Sciatic nerve (tissue), 2 donors: ENCODE measurements at regions not wholly inside any gene's neighbourhood (a gene's known extent, or its start where the extent isn't known, plus 50 kb on each side); places are given as distances from the start of the nearest gene placed in this dataset.
"Not testable (repeated sequence)": the region's sequence is repeated elsewhere in the genome, so short reads cannot be mapped to it uniquely, and the experiment has no call there.

Experiments
- ATAC-seq: fragments of 200-7000 bp; cut with Tn5 transposase; one replicate; pipeline ENCODE4 v1.9.1; 2020; ENCODE audit warnings: mild to moderate bottlenecking, moderate library complexity
- DNase-seq: peaks from one replicate; pipeline ENCODE4 v3.0.0-alpha.2; 2020; ENCODE audit warnings: low spot score
- intact Hi-C: fragments of 100-400 bp; cut with DNase I; formaldehyde crosslinking; loops from one replicate; pipeline ENCODE4 v1.14.2; 2022
- donor health status: DM: no; HTN: no; CAD: no.
- donor health status: DM: no; HTN: no; CAD: no.

GRCh38 chr2:53028746-53029423, 738.7 kb upstream of the CHAC2 start:
- no peak for ATAC-seq
- intact Hi-C loops, result no loop called here
- no peak for DNase-seq

GRCh38 chr2:53028225-53028624, 739.4 kb upstream of the CHAC2 start:
- no peak for DNase-seq
- ATAC-seq, result peak; percentile 62
- intact Hi-C loops, result no loop called here

- DNase-seq, ATAC-seq, intact Hi-C loops: not testable (repeated sequence)
Observed at GRCh38 chr2:53022248-53022647, 745.4 kb upstream of the CHAC2 start.

DNA sequence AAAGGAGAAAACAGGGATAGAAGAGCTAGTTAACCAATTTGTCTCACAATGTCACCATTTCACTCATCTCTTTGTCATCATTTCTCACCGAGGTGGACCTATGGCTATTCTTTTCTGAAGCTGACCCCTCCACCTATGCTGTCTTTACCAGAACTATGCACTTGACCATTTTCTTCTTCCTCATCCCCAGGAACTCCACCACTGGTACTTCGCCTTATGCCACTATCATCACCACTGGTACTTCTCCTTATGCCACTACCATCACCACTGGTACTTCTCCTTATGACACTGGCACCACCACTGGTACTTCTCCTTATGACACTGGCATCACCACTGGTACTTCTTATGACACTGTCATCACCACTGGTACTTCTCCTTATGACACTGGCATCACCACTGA, 745.8 kb upstream of the CHAC2 start:
- ATAC-seq, result no peak
- DNase-seq, result no peak
- intact Hi-C loops, result no loop called here

- intact Hi-C loops, result no loop called here
- ATAC-seq, result no peak
- no peak for DNase-seq
Observed at GRCh38 chr2:53021292-53021691, 746.3 kb upstream of the CHAC2 start.

- DNase-seq (no peak), ATAC-seq (no peak)
- intact Hi-C loops, result no loop called here
Observed at GRCh38 chr2:53018825-53019425, 748.7 kb upstream of the CHAC2 start.

- no peak for DNase-seq
- intact Hi-C loops, result no loop called here
- ATAC-seq, result no peak
Observed at GRCh38 chr2:53006980-53007379, 760.6 kb upstream of the CHAC2 start.

- ATAC-seq (no peak), DNase-seq (no peak)
- intact Hi-C loops, result no loop called here
Observed at GRCh38 chr2:53004413-53004812, 763.2 kb upstream of the CHAC2 start.

GRCh38 chr2:52995424-52995823, 772.2 kb upstream of the CHAC2 start:
- ATAC-seq, result no peak
- intact Hi-C loops, result no loop called here
- no peak for DNase-seq

GRCh38 chr2:52976143-52976949, 791.3 kb upstream of the CHAC2 start:
- intact Hi-C loops, result no loop called here
- no peak for DNase-seq
- no peak for ATAC-seq

GRCh38 chr2:52974127-52974526, 793.5 kb upstream of the CHAC2 start:
- no peak for ATAC-seq
- intact Hi-C loops, result no loop called here

GRCh38 chr2:52970642-52971041, 797.0 kb upstream of the CHAC2 start:
- ATAC-seq (no peak), DNase-seq (no peak)
- intact Hi-C loops, result no loop called here

More at GRCh38 chr2:52974127-52974526, 793.5 kb upstream of the CHAC2 start:
- DNase-seq, result no peak

- intact Hi-C loops, result no loop called here
- ATAC-seq (no peak), DNase-seq (no peak)
Observed at GRCh38 chr2:52968043-52968442, 799.6 kb upstream of the CHAC2 start.

DNA sequence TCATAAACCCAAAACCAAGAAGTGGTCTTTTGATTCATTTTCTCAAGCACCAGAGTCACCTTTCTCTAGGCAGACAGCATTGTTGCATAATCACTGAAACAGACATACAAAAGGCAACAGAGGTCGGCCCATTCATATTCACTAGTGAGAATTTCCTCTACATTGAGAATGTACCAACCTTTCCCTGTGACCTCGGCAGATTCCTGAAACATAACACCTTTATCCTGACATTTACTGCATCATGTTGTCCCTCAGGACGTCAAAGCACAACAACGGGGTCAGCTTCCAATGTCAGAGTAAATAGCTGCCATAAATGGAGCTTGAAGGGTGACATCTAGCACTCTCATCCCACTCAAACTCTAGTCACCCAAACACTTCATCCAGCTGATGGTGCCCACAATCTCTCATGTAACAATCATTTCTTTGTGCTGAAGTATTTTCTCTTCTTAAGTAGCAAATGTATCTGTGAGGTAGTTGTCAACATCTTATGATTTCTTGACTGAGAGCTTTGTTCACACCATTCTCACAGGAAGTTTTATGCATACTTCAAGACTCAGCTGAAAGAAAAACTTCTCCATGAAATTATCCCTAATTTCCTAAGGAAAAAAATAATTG, 802.6 kb upstream of the CHAC2 start:
- DNase-seq, result no peak
- intact Hi-C loops, result no loop called here
- no peak for ATAC-seq

DNA sequence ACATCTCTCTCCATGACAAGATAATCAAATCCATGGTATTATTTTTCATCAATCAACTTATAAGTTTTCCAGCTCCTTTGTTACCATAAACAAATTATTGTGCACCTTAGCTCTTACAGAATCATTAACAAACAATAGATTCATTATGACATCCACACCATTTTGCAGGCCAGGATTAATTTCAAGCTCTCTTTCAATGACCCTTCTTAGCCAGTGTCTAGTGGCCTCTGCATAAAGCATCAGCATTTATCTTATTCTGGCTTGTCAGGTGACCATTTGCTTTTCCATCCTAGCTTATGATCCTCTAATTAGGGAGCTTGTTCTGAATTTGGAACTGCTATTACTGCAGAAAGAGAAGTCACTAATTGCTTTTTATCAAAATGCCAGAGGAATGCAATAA, 806.2 kb upstream of the CHAC2 start:
- DNase-seq (no peak), ATAC-seq (no peak)
- intact Hi-C loops, result no loop called here

DNA sequence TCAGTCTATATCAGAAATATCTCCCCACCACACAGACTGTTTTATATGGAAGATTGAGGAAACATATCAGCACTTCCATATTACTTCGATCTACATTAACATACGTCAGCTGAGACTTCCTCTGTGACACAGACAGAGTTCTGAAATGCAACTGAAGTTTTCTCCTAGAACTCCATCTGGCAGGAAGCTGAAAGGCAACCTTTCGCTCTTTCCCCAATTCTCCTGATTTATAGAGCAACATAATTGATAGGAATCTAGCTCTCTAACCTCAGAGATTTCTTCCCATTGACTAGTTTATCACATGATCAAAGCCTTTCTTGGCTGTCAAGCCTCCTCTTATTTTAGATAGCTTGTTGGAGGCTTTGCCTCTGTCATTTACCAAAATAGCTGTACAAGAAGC, 806.7 kb upstream of the CHAC2 start:
- intact Hi-C loops, result no loop called here
- ATAC-seq, result no peak
- DNase-seq, result no peak

GRCh38 chr2:52959801-52960200, 807.8 kb upstream of the CHAC2 start:
- intact Hi-C loops, result no loop called here
- no peak for ATAC-seq
- DNase-seq, result no peak

GRCh38 chr2:52956766-52957165, 810.8 kb upstream of the CHAC2 start:
- no peak for ATAC-seq
- DNase-seq, result no peak
- intact Hi-C loops, result no loop called here

- no peak for DNase-seq
- peak; percentile 15 for ATAC-seq
- intact Hi-C loops, result no loop called here
Observed at GRCh38 chr2:52956118-52956517, 811.5 kb upstream of the CHAC2 start.

GRCh38 chr2:52955079-52955478, 812.5 kb upstream of the CHAC2 start:
- DNase-seq (no peak), ATAC-seq (no peak)
- intact Hi-C loops, result no loop called here
